Panc1 (cell line): ENCODE measurements at regions not wholly inside any gene's neighbourhood (a gene's known extent, or its start where the extent isn't known, plus 50 kb on each side); places are given as distances from the start of the nearest gene placed in this dataset.

ENCODE experiments used
- ATAC-seq: fragments of 200-7000 bp; cut with Tn5 transposase; 2 replicates; pipeline ENCODE4 v1.9.1; 2020; ENCODE audit warnings: mild to moderate bottlenecking, moderate library complexity
- BruUV-seq: library from RNA; stranded (reverse); fragments of 400-500 nt; replicated peaks from 2 replicates; lab custom pipeline; 2021; lab: Mats Ljungman, UMichigan
- CTCF ChIA-PET: fragments of 300-600 bp; sonication (Branson Sonifier 250); formaldehyde crosslinking; loops from one replicate; lab custom pipeline; 2022; ENCODE audit warnings: antibody characterized with exemption; lab: Charles Lee
- POLR2A ChIA-PET: fragments of 300-600 bp; sonication (Branson Sonifier 250); formaldehyde crosslinking; loops from one replicate; lab custom pipeline; 2022; ENCODE audit warnings: antibody characterized with exemption; lab: Charles Lee
- DNase-seq: peaks from one replicate; pipeline ENCODE4 v3.0.0-alpha.2; 2010; ENCODE audit warnings: low read depth, low spot score
- H3K27ac ChIP-seq: 2 replicates; pipeline ENCODE4 v1.5.1; 2011; ENCODE audit warnings: mild to moderate bottlenecking, low read length, inconsistent platforms
- H3K27me3 ChIP-seq: fragments of 200-500 bp; sonication (Bioruptor generic); 2 replicates; pipeline ENCODE4 v1.6.0; 2014; ENCODE audit warnings: low read length, inconsistent platforms; ENCODE audit not compliant: control insufficient read depth, insufficient read depth
- H3K36me3 ChIP-seq: fragments of 200-500 bp; sonication (Bioruptor generic); 2 replicates; pipeline ENCODE4 v1.5.1; 2014; ENCODE audit warnings: inconsistent platforms, mild to moderate bottlenecking, low read length, moderate library complexity; ENCODE audit not compliant: control insufficient read depth, insufficient read depth
- H3K4me1 ChIP-seq: 2 replicates; pipeline ENCODE4 v1.5.1; 2011; ENCODE audit warnings: inconsistent platforms, mild to moderate bottlenecking, low read length, moderate library complexity; ENCODE audit not compliant: control insufficient read depth, insufficient read depth
- H3K4me3 ChIP-seq, 2 experiments: 2 replicates each; pipeline ENCODE4 v1.5.1; 2011 to 2012; ENCODE audit warnings: low read depth in 2 of 2, low read length in 2 of 2, mild to moderate bottlenecking in 2 of 2, inconsistent platforms in 1 of 2, moderate library complexity in 1 of 2
- H3K9me3 ChIP-seq: fragments of 200-500 bp; sonication (Bioruptor generic); 2 replicates; pipeline ENCODE4 v1.5.1; 2014; ENCODE audit warnings: low read depth, mild to moderate bottlenecking, inconsistent platforms, low read length, moderate library complexity; ENCODE audit not compliant: control insufficient read depth, insufficient read depth
- POLR2AphosphoS5 ChIP-seq: IDR thresholded peaks from 2 replicates; pipeline ENCODE4 v1.6.1; 2012; ENCODE audit warnings: mild to moderate bottlenecking, low read depth, low read length, moderate library complexity
- SIN3A ChIP-seq: IDR thresholded peaks from 2 replicates; pipeline ENCODE4 v1.6.1; 2012; ENCODE audit warnings: low read depth, mild to moderate bottlenecking, low read length, moderate library complexity, borderline replicate concordance; ENCODE audit not compliant: insufficient read depth
- TCF7L2 ChIP-seq: IDR thresholded peaks from 2 replicates; pipeline ENCODE4 v1.6.1; 2011; ENCODE audit warnings: mild to moderate bottlenecking, low read depth, low read length, inconsistent platforms
- in situ Hi-C: cut with HindIII; loops from 2 replicates; pipeline ENCODE4 v1.10.0; 2016; ENCODE audit warnings: low sequenced_read_pairs, low pct_unique_long_range_greater_than_20kb
- intact Hi-C: fragments of 100-400 bp; cut with micrococcal nuclease; formaldehyde crosslinking; loops from one replicate; pipeline ENCODE4 v1.10.0; 2022; ENCODE audit not compliant: unreplicated experiment
- TF ChIP-seq, protein P1 (sequence below), 2 experiments: IDR thresholded peaks; 2 replicates each; pipeline ENCODE4 v1.6.1; 2011 to 2012; ENCODE audit warnings: low read depth in 2 of 2, control low read depth in 1 of 2, low read length in 1 of 2, mild to moderate bottlenecking in 1 of 2, moderate library complexity in 1 of 2; ENCODE audit not compliant: insufficient read depth in 1 of 2
- TF ChIP-seq, protein P2 (sequence below): fragments of 450-650 bp; IDR thresholded peaks from 2 replicates; pipeline ENCODE4 v1.5.1; 2017; ENCODE audit warnings: mild to moderate bottlenecking

DNA sequence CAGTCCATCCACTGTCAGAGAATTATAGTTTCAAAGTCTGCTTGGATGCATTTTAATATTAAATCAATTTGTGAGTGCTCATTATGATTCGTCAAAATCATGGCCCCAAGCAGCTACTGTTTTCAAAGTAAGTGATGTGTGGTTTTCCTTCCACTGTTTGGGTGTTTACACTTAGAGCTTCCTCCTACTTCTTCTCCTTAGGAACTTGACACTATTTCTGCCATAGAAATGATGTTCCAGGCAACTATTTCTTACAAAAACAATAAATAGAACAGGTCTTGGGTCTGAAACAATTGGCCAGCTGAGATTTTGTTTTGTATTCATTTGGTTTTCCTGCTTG, 132.8 kb upstream of the RAI14 start:
- no peak overlapping the region for H3K27ac ChIP-seq
- POLR2A ChIA-PET, result no interaction called here
- no TSS peak for BruUV-seq

DNA sequence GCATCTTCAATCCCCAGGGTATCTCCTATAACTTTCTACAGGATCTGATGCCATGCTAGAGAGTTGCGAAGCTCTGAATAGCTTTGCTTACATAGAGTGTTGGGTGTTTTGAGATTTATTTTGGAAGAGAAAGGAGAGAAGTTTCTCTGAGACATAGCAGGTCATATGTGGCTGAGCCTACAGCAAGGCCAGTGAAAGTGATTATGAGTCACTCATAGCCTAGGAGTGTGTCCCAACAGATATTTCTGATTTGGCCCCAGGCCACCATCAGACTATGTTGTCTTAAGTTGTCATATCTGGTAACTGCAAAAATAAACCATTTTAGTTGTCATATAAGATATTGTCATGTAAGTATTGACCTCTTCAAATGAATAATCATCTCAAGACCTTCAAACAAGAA, 132.0 kb upstream of the RAI14 start:
- ChIA-PET POLR2A (no interaction called here), CTCF (interaction anchor here (0.7 to 1.1 kb wide), 2 partner anchors 38 to 374 kb away, joined by 3 to 4 read pairs; no protein-coding TSS in a partner anchor)
- H3K4me1 ChIP-seq, result no peaks in the 10 kb centered on the region
- no peaks in the 10 kb centered on the region for H3K27me3 ChIP-seq
- no peak for ATAC-seq
- no TSS peak for BruUV-seq
- in situ Hi-C loops, result no loop called here
- TF ChIP-seq POLR2AphosphoS5, result no peak
- TF ChIP-seq TCF7L2, result no peak
- TF ChIP-seq, protein P1, sequence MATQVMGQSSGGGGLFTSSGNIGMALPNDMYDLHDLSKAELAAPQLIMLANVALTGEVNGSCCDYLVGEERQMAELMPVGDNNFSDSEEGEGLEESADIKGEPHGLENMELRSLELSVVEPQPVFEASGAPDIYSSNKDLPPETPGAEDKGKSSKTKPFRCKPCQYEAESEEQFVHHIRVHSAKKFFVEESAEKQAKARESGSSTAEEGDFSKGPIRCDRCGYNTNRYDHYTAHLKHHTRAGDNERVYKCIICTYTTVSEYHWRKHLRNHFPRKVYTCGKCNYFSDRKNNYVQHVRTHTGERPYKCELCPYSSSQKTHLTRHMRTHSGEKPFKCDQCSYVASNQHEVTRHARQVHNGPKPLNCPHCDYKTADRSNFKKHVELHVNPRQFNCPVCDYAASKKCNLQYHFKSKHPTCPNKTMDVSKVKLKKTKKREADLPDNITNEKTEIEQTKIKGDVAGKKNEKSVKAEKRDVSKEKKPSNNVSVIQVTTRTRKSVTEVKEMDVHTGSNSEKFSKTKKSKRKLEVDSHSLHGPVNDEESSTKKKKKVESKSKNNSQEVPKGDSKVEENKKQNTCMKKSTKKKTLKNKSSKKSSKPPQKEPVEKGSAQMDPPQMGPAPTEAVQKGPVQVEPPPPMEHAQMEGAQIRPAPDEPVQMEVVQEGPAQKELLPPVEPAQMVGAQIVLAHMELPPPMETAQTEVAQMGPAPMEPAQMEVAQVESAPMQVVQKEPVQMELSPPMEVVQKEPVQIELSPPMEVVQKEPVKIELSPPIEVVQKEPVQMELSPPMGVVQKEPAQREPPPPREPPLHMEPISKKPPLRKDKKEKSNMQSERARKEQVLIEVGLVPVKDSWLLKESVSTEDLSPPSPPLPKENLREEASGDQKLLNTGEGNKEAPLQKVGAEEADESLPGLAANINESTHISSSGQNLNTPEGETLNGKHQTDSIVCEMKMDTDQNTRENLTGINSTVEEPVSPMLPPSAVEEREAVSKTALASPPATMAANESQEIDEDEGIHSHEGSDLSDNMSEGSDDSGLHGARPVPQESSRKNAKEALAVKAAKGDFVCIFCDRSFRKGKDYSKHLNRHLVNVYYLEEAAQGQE (IDR thresholded peaks at IDR 0.05; ENCODE audit: insufficient read depth in 1 of 2, low read depth in 2 of 2, low read length in 1 of 2), result no peak
- TF ChIP-seq SIN3A, result no peak
- TF ChIP-seq, protein P2, sequence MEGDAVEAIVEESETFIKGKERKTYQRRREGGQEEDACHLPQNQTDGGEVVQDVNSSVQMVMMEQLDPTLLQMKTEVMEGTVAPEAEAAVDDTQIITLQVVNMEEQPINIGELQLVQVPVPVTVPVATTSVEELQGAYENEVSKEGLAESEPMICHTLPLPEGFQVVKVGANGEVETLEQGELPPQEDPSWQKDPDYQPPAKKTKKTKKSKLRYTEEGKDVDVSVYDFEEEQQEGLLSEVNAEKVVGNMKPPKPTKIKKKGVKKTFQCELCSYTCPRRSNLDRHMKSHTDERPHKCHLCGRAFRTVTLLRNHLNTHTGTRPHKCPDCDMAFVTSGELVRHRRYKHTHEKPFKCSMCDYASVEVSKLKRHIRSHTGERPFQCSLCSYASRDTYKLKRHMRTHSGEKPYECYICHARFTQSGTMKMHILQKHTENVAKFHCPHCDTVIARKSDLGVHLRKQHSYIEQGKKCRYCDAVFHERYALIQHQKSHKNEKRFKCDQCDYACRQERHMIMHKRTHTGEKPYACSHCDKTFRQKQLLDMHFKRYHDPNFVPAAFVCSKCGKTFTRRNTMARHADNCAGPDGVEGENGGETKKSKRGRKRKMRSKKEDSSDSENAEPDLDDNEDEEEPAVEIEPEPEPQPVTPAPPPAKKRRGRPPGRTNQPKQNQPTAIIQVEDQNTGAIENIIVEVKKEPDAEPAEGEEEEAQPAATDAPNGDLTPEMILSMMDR, result no peak
- H3K4me3 ChIP-seq, result no peak overlapping the region
- DNase-seq, result no peak
- no peaks in the 10 kb centered on the region for H3K9me3 ChIP-seq
- no peaks in the 10 kb centered on the region for H3K36me3 ChIP-seq
- no peak overlapping the region for H3K27ac ChIP-seq
- intact Hi-C loops, result no loop called here

More for the DNA sequence above, 132.8 kb upstream of the RAI14 start:
- no peaks in the 10 kb centered on the region for H3K36me3 ChIP-seq
- in situ Hi-C loops (no loop called here), intact Hi-C loops (loop anchor here (1.0 kb wide), 1 partner anchor 375 kb away; no protein-coding TSS in a partner anchor)
- CTCF ChIA-PET, result interaction anchor here (0.7 to 1.1 kb wide), 3 partner anchors 37 to 374 kb away, joined by 3 to 4 read pairs (median 4); no protein-coding TSS in a partner anchor
- no peaks in the 10 kb centered on the region for H3K9me3 ChIP-seq
- TF ChIP-seq SIN3A, result no peak
- TF ChIP-seq POLR2AphosphoS5, result no peak
- TF ChIP-seq, protein P1 (IDR thresholded peaks at IDR 0.05; ENCODE audit: insufficient read depth in 1 of 2, low read depth in 2 of 2, low read length in 1 of 2), result no peak
- no peak for TF ChIP-seq TCF7L2
- TF ChIP-seq, protein P2, result peak; percentile 42
- no peaks in the 10 kb centered on the region for H3K4me1 ChIP-seq
- DNase-seq (no peak), ATAC-seq (peak; percentile 46; the same call in 1 of the 2 replicates)
- H3K4me3 ChIP-seq, result no peak overlapping the region
- no peaks in the 10 kb centered on the region for H3K27me3 ChIP-seq
